ENCODE measurements at regions not wholly inside any gene's neighbourhood (a gene's known extent, or its start where the extent isn't known, plus 50 kb on each side); places are given as distances from the start of the nearest gene placed in this dataset.
A peak's percentile ranks its signal among the peaks of the same experiment; 100 is the strongest.

DNA sequence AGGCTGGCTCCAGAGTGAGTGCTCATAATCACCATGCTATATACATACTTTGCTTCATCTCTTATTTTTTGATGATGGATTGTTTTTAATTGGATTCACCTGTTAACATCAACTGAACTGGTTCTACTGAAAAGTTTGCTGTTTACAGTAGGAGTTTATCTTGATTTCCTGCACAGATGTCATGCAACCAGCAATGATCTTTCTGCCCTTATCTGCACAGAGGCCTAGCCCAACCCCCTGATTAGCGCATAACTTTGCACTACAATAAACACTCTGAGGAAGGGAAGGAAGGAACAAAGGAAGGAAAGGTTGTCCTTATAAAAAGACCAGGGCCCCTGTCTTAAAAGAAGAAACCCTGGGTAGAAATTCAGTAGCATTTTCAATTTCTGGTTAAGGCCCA lies 152.9 kb downstream of the RGS9 start:
- peaks cover 25 to 46% of the 10 kb centered on the region in 2 donors for H3K4me1 ChIP-seq (ENCODE audit: control insufficient read depth in 2 of 2, insufficient read depth in 2 of 2, low read length in 2 of 2)
- no peaks in the 10 kb centered on the region for H3K9me3 ChIP-seq (ENCODE audit: control insufficient read depth in 2 of 2, low read length in 2 of 2)
- peak overlapping the region; percentile 31 to 62 for H3K4me3 ChIP-seq (ENCODE audit: low read length in 2 of 2)
- peak overlapping the region; percentile 53 to 56 for H3K9ac ChIP-seq (ENCODE audit: low read depth in 1 of 2, low read length in 2 of 2)
- peak overlapping the region; percentile 91 to 94 for H3K27ac ChIP-seq (ENCODE audit: low read depth in 2 of 2, low read length in 2 of 2)
- H3K36me3 ChIP-seq (ENCODE audit: control insufficient read depth in 2 of 2, insufficient read depth in 2 of 2, low read length in 2 of 2) = no peaks in the 10 kb centered on the region
- H3K27me3 ChIP-seq (ENCODE audit: control insufficient read depth in 2 of 2, insufficient read depth in 2 of 2, low read length in 2 of 2) = no peaks in the 10 kb centered on the region

DNA sequence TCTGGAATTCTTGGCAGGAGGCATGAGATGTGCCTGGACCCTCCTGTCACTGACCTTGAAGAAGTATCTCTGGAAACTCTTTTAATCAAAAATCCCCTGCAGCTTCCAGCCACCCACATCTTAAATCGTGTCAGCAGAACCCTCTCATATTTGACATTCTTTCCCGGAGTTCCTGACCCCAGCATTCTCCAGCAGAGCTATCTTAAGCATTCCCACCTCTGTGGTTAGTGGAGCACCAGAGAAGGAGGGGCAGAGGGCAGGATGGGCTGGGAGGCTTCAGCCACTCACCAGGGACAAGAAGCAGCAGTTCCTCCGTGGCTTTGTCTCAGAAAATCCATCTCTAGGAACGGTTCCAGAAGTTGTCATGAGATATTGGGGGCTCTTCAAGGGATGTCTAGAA lies 149.9 kb downstream of the RGS9 start:
- no peak overlapping the region for H3K9ac ChIP-seq (ENCODE audit: low read depth in 1 of 2, low read length in 2 of 2)
- H3K9me3 ChIP-seq (ENCODE audit: control insufficient read depth in 2 of 2, low read length in 2 of 2) = no peaks in the 10 kb centered on the region
- H3K27ac ChIP-seq (ENCODE audit: low read depth in 2 of 2, low read length in 2 of 2) = no peak overlapping the region
- H3K36me3 ChIP-seq (ENCODE audit: control insufficient read depth in 2 of 2, insufficient read depth in 2 of 2, low read length in 2 of 2) = no peaks in the 10 kb centered on the region
- H3K4me3 ChIP-seq (ENCODE audit: low read length in 2 of 2) = no peak overlapping the region
- peaks cover 19 to 40% of the 10 kb centered on the region in 2 donors for H3K4me1 ChIP-seq (ENCODE audit: control insufficient read depth in 2 of 2, insufficient read depth in 2 of 2, low read length in 2 of 2)
- no peaks in the 10 kb centered on the region for H3K27me3 ChIP-seq (ENCODE audit: control insufficient read depth in 2 of 2, insufficient read depth in 2 of 2, low read length in 2 of 2)

DNA sequence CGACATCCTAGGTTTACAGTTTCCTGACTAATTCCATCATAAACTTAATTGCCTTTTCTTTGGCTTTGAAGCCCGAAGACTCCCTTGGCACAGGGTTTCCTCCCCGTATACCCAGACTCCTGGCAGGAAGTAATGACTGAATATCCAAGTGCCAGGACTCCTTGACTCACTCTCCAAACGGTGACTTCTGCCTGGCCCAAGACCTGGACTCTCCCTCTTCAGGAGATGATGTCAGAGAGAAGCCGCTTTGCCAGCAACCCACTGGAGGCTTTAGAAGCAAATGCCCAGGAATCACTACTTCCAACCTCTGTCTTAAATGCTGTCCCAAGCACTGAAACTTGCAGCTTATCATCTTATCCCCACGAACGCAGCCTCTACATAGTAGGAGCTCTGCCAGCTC lies 146.5 kb downstream of the RGS9 start:
- peaks cover 8 to 16% of the 10 kb centered on the region in 2 donors for H3K4me1 ChIP-seq (ENCODE audit: control insufficient read depth in 2 of 2, insufficient read depth in 2 of 2, low read length in 2 of 2)
- peak overlapping the region in 1 of 2 donors; percentile 9 for H3K9ac ChIP-seq (ENCODE audit: low read depth in 1 of 2, low read length in 2 of 2)
- no peaks in the 10 kb centered on the region for H3K36me3 ChIP-seq (ENCODE audit: control insufficient read depth in 2 of 2, insufficient read depth in 2 of 2, low read length in 2 of 2)
- H3K4me3 ChIP-seq (ENCODE audit: low read length in 2 of 2) = no peak overlapping the region
- H3K27me3 ChIP-seq (ENCODE audit: control insufficient read depth in 2 of 2, insufficient read depth in 2 of 2, low read length in 2 of 2) = no peaks in the 10 kb centered on the region
- H3K9me3 ChIP-seq (ENCODE audit: control insufficient read depth in 2 of 2, low read length in 2 of 2) = no peaks in the 10 kb centered on the region
- peak overlapping the region; percentile 71 to 74 for H3K27ac ChIP-seq (ENCODE audit: low read depth in 2 of 2, low read length in 2 of 2)

DNA sequence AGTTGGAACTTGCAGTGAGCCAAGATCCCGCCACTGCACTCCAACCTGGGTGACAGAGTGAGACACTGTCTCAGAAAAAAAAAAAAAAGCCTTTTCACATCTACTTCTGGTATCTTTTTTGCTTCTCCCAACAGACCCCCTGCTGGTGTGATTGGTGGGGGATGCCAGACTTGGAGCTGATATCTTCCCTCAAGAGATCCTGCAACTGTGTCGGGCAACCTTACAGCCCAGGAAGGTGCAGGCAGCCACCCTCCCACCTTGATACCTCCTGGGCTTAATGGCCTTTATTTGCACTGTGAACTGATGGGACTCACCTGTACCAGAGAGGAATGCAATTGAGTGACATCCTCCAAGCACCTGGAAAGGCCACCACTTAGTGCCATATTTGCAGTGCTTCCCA lies 142.3 kb downstream of the RGS9 start:
- Histone ChIP-seq H3K4me1 (ENCODE audit: control insufficient read depth in 2 of 2, insufficient read depth in 2 of 2, low read length in 2 of 2) (peaks cover 10 to 16% of the 10 kb centered on the region in 2 donors), H3K4me3 (ENCODE audit: low read length in 2 of 2) (no peak overlapping the region), H3K27me3 (ENCODE audit: control insufficient read depth in 2 of 2, insufficient read depth in 2 of 2, low read length in 2 of 2) (no peaks in the 10 kb centered on the region), H3K9me3 (ENCODE audit: control insufficient read depth in 2 of 2, low read length in 2 of 2) (no peaks in the 10 kb centered on the region), H3K9ac (ENCODE audit: low read depth in 1 of 2, low read length in 2 of 2) (no peak overlapping the region), H3K27ac (ENCODE audit: low read depth in 2 of 2, low read length in 2 of 2) (no peak overlapping the region), H3K36me3 (ENCODE audit: control insufficient read depth in 2 of 2, insufficient read depth in 2 of 2, low read length in 2 of 2) (no peaks in the 10 kb centered on the region)

DNA sequence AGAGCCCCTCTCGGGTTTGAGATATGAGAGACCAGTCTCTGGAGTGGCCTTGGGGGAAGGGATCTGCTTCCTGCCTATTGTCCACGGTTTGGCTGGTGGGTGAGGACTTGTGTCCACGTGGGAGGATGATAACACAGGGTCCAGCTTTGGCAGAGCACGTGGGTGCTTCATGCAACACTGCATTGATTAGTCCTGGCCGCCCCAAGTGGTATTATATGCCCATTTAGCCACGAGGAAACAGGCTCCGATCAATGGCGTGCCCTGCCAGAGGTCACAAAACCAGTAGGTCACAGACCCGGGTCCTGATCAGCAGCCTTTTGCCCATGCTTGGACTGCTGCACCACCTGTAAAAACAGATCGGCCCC lies 141.6 kb downstream of the RGS9 start:
- H3K27me3 ChIP-seq (ENCODE audit: control insufficient read depth in 2 of 2, insufficient read depth in 2 of 2, low read length in 2 of 2) = no peaks in the 10 kb centered on the region
- no peaks in the 10 kb centered on the region for H3K36me3 ChIP-seq (ENCODE audit: control insufficient read depth in 2 of 2, insufficient read depth in 2 of 2, low read length in 2 of 2)
- H3K9ac ChIP-seq (ENCODE audit: low read depth in 1 of 2, low read length in 2 of 2) = peak overlapping the region in 1 of 2 donors; percentile 47
- peaks cover 3 to 10% of the 10 kb centered on the region in 2 donors for H3K4me1 ChIP-seq (ENCODE audit: control insufficient read depth in 2 of 2, insufficient read depth in 2 of 2, low read length in 2 of 2)
- no peaks in the 10 kb centered on the region for H3K9me3 ChIP-seq (ENCODE audit: control insufficient read depth in 2 of 2, low read length in 2 of 2)
- H3K27ac ChIP-seq (ENCODE audit: low read depth in 2 of 2, low read length in 2 of 2) = no peak overlapping the region
- H3K4me3 ChIP-seq (ENCODE audit: low read length in 2 of 2) = peak overlapping the region; percentile 6 to 10

DNA sequence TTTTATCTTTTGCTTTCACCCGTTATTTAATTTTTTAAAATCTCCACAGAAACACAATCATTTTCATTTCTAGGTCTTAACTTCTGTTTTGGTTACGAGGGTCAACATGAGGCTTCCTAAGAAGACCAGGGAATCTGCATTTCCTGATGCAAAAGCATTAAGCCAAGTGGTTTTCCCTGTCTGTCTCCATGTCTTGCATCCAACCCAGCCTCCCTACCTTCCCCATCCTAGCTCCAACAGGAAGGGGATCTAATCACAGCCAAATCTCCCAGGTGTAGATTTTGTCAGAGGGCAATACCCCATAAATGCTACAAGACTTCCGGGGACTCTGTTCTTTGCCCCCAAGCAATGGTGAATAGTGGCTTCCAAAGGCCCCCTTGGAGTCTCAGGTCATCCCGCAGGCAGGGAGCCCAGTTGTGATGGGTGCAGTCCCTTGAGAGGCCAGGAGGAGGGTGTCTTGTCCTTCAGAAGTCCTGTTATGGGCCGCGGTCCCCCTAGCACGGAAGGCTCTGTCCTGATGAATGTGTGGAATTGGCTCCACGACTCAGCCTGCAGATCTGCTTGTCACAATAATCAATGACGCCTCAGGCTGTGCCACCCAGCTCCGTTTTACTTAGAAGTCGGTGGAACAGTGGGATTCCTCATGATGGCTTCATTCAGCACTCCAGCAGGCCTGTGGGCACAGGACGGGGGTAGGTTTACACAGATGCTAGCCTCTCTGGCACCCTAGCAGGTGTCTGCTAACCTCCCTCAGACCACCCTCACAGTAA lies 141.1 kb downstream of the RGS9 start:
- H3K4me1 ChIP-seq (ENCODE audit: control insufficient read depth in 2 of 2, insufficient read depth in 2 of 2, low read length in 2 of 2) = peaks cover 2 to 6% of the 10 kb centered on the region in 2 donors
- no peak overlapping the region for H3K27ac ChIP-seq (ENCODE audit: low read depth in 2 of 2, low read length in 2 of 2)

DNA sequence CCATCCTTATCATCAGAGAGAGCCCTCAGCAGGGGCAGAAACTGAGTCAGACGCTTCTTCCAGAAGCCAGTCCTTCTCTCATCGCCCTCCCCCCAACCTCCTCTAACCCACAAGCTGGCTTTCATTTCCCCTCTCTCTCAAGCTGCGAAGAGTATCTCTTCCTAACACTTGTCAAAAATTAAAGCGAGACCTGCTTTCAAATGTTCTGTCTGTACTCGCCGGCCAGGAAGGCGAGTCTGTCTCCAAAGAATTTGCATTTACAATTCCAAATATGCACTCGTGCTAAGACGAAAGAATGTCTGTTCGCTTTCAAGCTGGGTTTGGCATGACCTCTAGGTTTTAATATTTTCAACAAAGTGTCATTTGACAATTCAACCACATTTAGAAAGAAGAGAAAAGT lies 140.4 kb downstream of the RGS9 start:
- Histone ChIP-seq H3K27ac (ENCODE audit: low read depth in 2 of 2, low read length in 2 of 2) (no peak overlapping the region), H3K4me1 (ENCODE audit: control insufficient read depth in 2 of 2, insufficient read depth in 2 of 2, low read length in 2 of 2) (peaks cover 2 to 4% of the 10 kb centered on the region in 2 donors), H3K27me3 (ENCODE audit: control insufficient read depth in 2 of 2, insufficient read depth in 2 of 2, low read length in 2 of 2) (no peaks in the 10 kb centered on the region), H3K36me3 (ENCODE audit: control insufficient read depth in 2 of 2, insufficient read depth in 2 of 2, low read length in 2 of 2) (no peaks in the 10 kb centered on the region), H3K9me3 (ENCODE audit: control insufficient read depth in 2 of 2, low read length in 2 of 2) (no peaks in the 10 kb centered on the region), H3K9ac (ENCODE audit: low read depth in 1 of 2, low read length in 2 of 2) (no peak overlapping the region), H3K4me3 (ENCODE audit: low read length in 2 of 2) (no peak overlapping the region)

More for the DNA sequence above, 141.1 kb downstream of the RGS9 start:
- no peaks in the 10 kb centered on the region for H3K36me3 ChIP-seq (ENCODE audit: control insufficient read depth in 2 of 2, insufficient read depth in 2 of 2, low read length in 2 of 2)
- no peaks in the 10 kb centered on the region for H3K9me3 ChIP-seq (ENCODE audit: control insufficient read depth in 2 of 2, low read length in 2 of 2)
- H3K27me3 ChIP-seq (ENCODE audit: control insufficient read depth in 2 of 2, insufficient read depth in 2 of 2, low read length in 2 of 2) = no peaks in the 10 kb centered on the region
- H3K9ac ChIP-seq (ENCODE audit: low read depth in 1 of 2, low read length in 2 of 2) = peak overlapping the region in 1 of 2 donors; percentile 47
- peak overlapping the region; percentile 6 to 10 for H3K4me3 ChIP-seq (ENCODE audit: low read length in 2 of 2)

All from mucosa of rectum (tissue), 2 donors.